Tibial nerve (tissue), 3 donors: ENCODE measurements at regions not wholly inside any gene's neighbourhood (a gene's known extent, or its start where the extent isn't known, plus 50 kb on each side); places are given as distances from the start of the nearest gene placed in this dataset.

ENCODE experiments used
- CTCF ChIP-seq, 5 experiments: fragments of 200-600 bp in 3 of 5; fragments of 450-650 bp in 2 of 5; sonication (generic) in 3 of 5; IDR thresholded peaks; one replicate each; pipeline ENCODE4 v1.5.1; 2016 to 2019; ENCODE audit warnings: antibody characterized with exemption in 5 of 5, mild to moderate bottlenecking in 3 of 5, moderate library complexity in 2 of 5
- POLR2A ChIP-seq, 2 donors: fragments of 450-650 bp; IDR thresholded peaks; one replicate each; pipeline ENCODE4 v1.6.1; 2017; ENCODE audit warnings: antibody characterized with exemption in 2 of 2, mild to moderate bottlenecking in 2 of 2, moderate library complexity in 2 of 2

GRCh38 chr20:60261333-60261732, 303.1 kb downstream of the CDH26 start:
- no peak for TF ChIP-seq POLR2A (IDR thresholded peaks at IDR 0.05)
- no peak for TF ChIP-seq CTCF (IDR thresholded peaks at IDR 0.05)
